ENCODE measurements at regions not wholly inside any gene's neighbourhood (a gene's known extent, or its start where the extent isn't known, plus 50 kb on each side); places are given as distances from the start of the nearest gene placed in this dataset.

- WGBS (ENCODE audit: insufficient coverage), result 97% methylated on average over 32 of the region's 32 CpGs
- intact Hi-C loops (cut with micrococcal nuclease), result no loop called here
Observed at GRCh38 chr6:167546611-167547327, 221.9 kb downstream of the TTLL2 start.

GRCh38 chr6:167547328-167547692, 222.4 kb downstream of the TTLL2 start:
- Histone ChIP-seq H3K4me2 (replicated peaks; ENCODE audit: extremely low read depth, low read length, poor library complexity, severe bottlenecking) (no peak overlapping the region), H3K4me1 (ENCODE audit: control insufficient read depth in 1 of 2, insufficient read depth in 2 of 2, low read length in 2 of 2) (no peaks in the 10 kb centered on the region), H3K27me3 (ENCODE audit: control insufficient read depth in 2 of 2, insufficient read depth in 2 of 2, low read length in 2 of 2) (no peaks in the 10 kb centered on the region), H2AFZ (ENCODE audit: insufficient read depth, low read depth, low read length, poor library complexity, severe bottlenecking) (no peak overlapping the region), H3K4me3 (replicated peaks in 1 of 3; ENCODE audit: low read depth in 2 of 3, low read length in 3 of 3) (no peak overlapping the region), H3K79me2 (ENCODE audit: insufficient read depth, low read length) (no peaks in the 10 kb centered on the region), H3K36me3 (replicated peaks in 1 of 2; ENCODE audit: control insufficient read depth in 1 of 2, insufficient read depth in 2 of 2, low read length in 2 of 2) (no peaks in the 10 kb centered on the region), H3K9ac (ENCODE audit: insufficient read depth, low read length, poor library complexity, severe bottlenecking) (no peak overlapping the region), H3K27ac (ENCODE audit: low read depth in 1 of 2, low read length in 2 of 2) (no peak overlapping the region), H4K20me1 (ENCODE audit: insufficient read depth, low read length) (no peaks in the 10 kb centered on the region), H3K9me3 (replicated peaks in 1 of 2; ENCODE audit: control insufficient read depth in 1 of 2, insufficient read depth in 1 of 2, low read length in 2 of 2) (no peaks in the 10 kb centered on the region)
- peaks cover 0 to 10% (median 0%) of the 10 kb centered on the region in 7 donors for H3K9me3 Mint-ChIP-seq
- H3K27me3 Mint-ChIP-seq (ENCODE audit: low read depth in 3 of 3), result peaks cover 3 to 6% (median 4%) of the 10 kb centered on the region in 3 donors
- H3K4me3 Mint-ChIP-seq, result no peak overlapping the region
- no peak overlapping the region for H3K27ac Mint-ChIP-seq
- no peaks in the 10 kb centered on the region for H3K36me3 Mint-ChIP-seq
- no peak for DNase-seq
- no peak for TF ChIP-seq CTCF (IDR thresholded peaks at IDR 0.05)
- intact Hi-C loops (cut with micrococcal nuclease), result no loop called here
- H3K4me1 Mint-ChIP-seq, result no peaks in the 10 kb centered on the region

More at GRCh38 chr6:167546611-167547327, 221.9 kb downstream of the TTLL2 start:
- no peaks in the 10 kb centered on the region for H3K4me1 ChIP-seq (ENCODE audit: control insufficient read depth in 1 of 2, insufficient read depth in 2 of 2, low read length in 2 of 2)
- H3K4me2 ChIP-seq (replicated peaks; ENCODE audit: extremely low read depth, low read length, poor library complexity, severe bottlenecking), result no peak overlapping the region
- H3K27me3 ChIP-seq (ENCODE audit: control insufficient read depth in 2 of 2, insufficient read depth in 2 of 2, low read length in 2 of 2), result no peaks in the 10 kb centered on the region
- H3K79me2 ChIP-seq (ENCODE audit: insufficient read depth, low read length), result no peaks in the 10 kb centered on the region
- Mint-ChIP-seq H3K27ac (no peak overlapping the region), H3K36me3 (no peaks in the 10 kb centered on the region), H3K4me1 (no peaks in the 10 kb centered on the region), H3K4me3 (no peak overlapping the region), H3K9me3 (peaks cover 0 to 7% (median 0%) of the 10 kb centered on the region in 7 donors), H3K27me3 (ENCODE audit: low read depth in 3 of 3) (peaks cover 3 to 6% (median 4%) of the 10 kb centered on the region in 3 donors)
- no peaks in the 10 kb centered on the region for H3K36me3 ChIP-seq (replicated peaks in 1 of 2; ENCODE audit: control insufficient read depth in 1 of 2, insufficient read depth in 2 of 2, low read length in 2 of 2)
- no peak for DNase-seq
- no peak overlapping the region for H3K9ac ChIP-seq (ENCODE audit: insufficient read depth, low read length, poor library complexity, severe bottlenecking)
- no peaks in the 10 kb centered on the region for H4K20me1 ChIP-seq (ENCODE audit: insufficient read depth, low read length)
- no peak overlapping the region for H2AFZ ChIP-seq (ENCODE audit: insufficient read depth, low read depth, low read length, poor library complexity, severe bottlenecking)
- no peak overlapping the region for H3K27ac ChIP-seq (ENCODE audit: low read depth in 1 of 2, low read length in 2 of 2)
- no peak for TF ChIP-seq CTCF (IDR thresholded peaks at IDR 0.05)
- H3K9me3 ChIP-seq (replicated peaks in 1 of 2; ENCODE audit: control insufficient read depth in 1 of 2, insufficient read depth in 1 of 2, low read length in 2 of 2), result no peaks in the 10 kb centered on the region
- H3K4me3 ChIP-seq (replicated peaks in 1 of 3; ENCODE audit: low read depth in 2 of 3, low read length in 3 of 3), result no peak overlapping the region

Measured in CD14-positive monocyte (primary cell).